ENCODE measurements at regions not wholly inside any gene's neighbourhood (a gene's known extent, or its start where the extent isn't known, plus 50 kb on each side); places are given as distances from the start of the nearest gene placed in this dataset.

DNA sequence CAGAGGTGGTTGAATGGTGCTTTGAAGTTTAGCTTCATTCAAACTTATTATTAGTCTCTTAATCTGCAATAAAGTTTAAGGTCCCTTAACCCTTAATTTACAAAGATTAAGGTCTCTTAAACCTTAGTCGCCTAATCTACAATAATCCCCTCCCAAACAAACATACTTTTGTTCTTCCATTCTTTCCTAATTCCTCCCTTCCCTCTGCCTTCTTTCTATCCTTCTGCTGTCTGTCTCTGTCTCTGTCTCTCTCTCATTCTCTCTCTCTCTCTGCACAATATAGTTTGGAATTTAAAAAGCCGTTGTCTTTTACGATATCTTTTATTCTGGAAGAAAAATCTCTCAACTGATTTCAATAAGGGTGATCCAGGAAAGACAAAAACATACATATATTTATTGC is 1096.8 kb upstream of the ATXN8OS start:
- H3K4me3 ChIP-seq = no peak overlapping the region
- H3K36me3 ChIP-seq = no peaks in the 10 kb centered on the region
- no peaks in the 10 kb centered on the region for H3K4me1 ChIP-seq
- H3K9me3 ChIP-seq = peaks cover 0 to 20% (median 0%) of the 10 kb centered on the region in 11 donors
- intact Hi-C loops (cut with DNase I) = no loop called here
- TF ChIP-seq, protein P1, sequence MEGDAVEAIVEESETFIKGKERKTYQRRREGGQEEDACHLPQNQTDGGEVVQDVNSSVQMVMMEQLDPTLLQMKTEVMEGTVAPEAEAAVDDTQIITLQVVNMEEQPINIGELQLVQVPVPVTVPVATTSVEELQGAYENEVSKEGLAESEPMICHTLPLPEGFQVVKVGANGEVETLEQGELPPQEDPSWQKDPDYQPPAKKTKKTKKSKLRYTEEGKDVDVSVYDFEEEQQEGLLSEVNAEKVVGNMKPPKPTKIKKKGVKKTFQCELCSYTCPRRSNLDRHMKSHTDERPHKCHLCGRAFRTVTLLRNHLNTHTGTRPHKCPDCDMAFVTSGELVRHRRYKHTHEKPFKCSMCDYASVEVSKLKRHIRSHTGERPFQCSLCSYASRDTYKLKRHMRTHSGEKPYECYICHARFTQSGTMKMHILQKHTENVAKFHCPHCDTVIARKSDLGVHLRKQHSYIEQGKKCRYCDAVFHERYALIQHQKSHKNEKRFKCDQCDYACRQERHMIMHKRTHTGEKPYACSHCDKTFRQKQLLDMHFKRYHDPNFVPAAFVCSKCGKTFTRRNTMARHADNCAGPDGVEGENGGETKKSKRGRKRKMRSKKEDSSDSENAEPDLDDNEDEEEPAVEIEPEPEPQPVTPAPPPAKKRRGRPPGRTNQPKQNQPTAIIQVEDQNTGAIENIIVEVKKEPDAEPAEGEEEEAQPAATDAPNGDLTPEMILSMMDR (IDR thresholded peaks at IDR 0.05) = no peak
- no peak for DNase-seq
- H3K27ac ChIP-seq = no peak overlapping the region
- ATAC-seq = no peak
- H3K27me3 ChIP-seq = no peaks in the 10 kb centered on the region
- WGBS, 2 donors = 92 to 93% methylated on average over 3 of the region's 3 CpGs

DNA sequence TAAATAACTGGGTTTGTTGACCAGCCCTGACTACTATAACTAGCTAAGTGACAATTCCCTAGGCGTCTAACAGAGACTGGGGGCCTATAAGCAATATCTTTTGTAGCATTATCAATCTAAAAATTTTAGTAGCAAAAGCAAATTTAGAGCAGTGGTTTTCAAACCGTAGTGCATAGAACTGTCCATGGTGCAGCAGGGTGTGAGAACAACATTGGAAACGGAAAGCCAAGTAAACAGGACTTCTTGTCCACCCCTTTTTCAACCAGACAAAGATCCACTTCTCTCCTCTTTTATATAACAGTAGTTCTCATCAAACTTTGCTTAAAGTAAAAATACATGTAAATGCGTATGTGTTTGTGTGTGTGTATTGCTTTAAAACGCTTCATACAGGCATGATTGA is 1099.1 kb upstream of the ATXN8OS start:
- 75 to 78% methylated on average over 5 of the region's 5 CpGs for WGBS, 2 donors
- TF ChIP-seq, protein P1 (IDR thresholded peaks at IDR 0.05) = no peak
- H3K27me3 ChIP-seq = no peaks in the 10 kb centered on the region
- DNase-seq = no peak
- H3K36me3 ChIP-seq = no peaks in the 10 kb centered on the region
- no peak for ATAC-seq
- no peak overlapping the region for H3K4me3 ChIP-seq
- intact Hi-C loops (cut with DNase I) = no loop called here
- no peak overlapping the region for H3K27ac ChIP-seq
- peaks cover 0 to 25% (median 0%) of the 10 kb centered on the region in 11 donors for H3K9me3 ChIP-seq
- H3K4me1 ChIP-seq = no peaks in the 10 kb centered on the region

DNA sequence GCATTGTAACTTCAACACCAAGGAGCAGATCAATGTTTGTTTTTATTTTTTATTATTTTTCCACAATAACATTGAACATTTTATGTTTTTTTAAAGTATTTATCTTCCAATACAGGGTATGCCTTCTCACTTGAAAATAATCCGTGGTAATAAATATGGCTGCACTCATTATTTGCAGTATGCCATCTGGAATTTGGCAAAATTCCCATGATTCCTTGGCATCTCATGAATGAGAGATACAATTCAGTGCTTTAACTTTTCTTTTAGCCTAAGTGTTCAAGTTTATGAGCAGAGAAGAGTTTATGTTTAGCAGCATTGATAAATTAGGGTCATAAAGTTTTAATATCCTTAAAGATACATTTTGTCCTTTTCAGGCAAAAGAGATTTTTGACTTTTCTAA is 1109.6 kb upstream of the ATXN8OS start:
- DNase-seq (no peak), ATAC-seq (no peak)
- intact Hi-C loops (cut with DNase I) = no loop called here
- WGBS, 2 donors = 76 to 83% methylated on average over 1 of the region's 1 CpG
- Histone ChIP-seq H3K9me3 (peaks cover 0 to 43% (median 16%) of the 10 kb centered on the region in 11 donors), H3K27me3 (no peaks in the 10 kb centered on the region), H3K36me3 (no peaks in the 10 kb centered on the region), H3K4me1 (no peaks in the 10 kb centered on the region), H3K4me3 (no peak overlapping the region), H3K27ac (no peak overlapping the region)
- TF ChIP-seq, protein P1 (IDR thresholded peaks at IDR 0.05) = no peak

DNA sequence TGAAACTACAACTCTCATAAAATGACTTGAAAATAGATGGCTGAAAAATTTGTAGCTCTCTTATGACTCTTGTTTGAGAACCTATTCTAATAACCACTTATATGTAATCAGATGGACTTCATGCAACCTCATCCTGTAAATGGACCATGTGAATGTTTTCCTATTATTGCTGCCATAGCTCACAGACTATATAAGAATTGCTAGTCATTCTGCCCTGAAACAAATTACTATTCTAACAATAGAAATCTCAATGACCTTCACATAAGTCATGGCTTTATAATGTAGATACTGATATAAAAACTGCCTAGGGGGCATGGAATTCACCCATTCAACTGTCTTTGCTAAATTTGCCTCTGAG is 1111.0 kb upstream of the ATXN8OS start:
- H3K36me3 ChIP-seq = no peaks in the 10 kb centered on the region
- peaks cover 0 to 29% (median 7%) of the 10 kb centered on the region in 11 donors for H3K9me3 ChIP-seq
- H3K27me3 ChIP-seq = no peaks in the 10 kb centered on the region
- DNase-seq (no peak), ATAC-seq (no peak)
- H3K4me1 ChIP-seq = no peaks in the 10 kb centered on the region
- intact Hi-C loops (cut with DNase I) = no loop called here
- no peak overlapping the region for H3K4me3 ChIP-seq
- TF ChIP-seq, protein P1 (IDR thresholded peaks at IDR 0.05) = no peak
- no peak overlapping the region for H3K27ac ChIP-seq

All from heart right ventricle (tissue), 16 donors.